SU-DHL-6 (cell line): ENCODE measurements at regions not wholly inside any gene's neighbourhood (a gene's known extent, or its start where the extent isn't known, plus 50 kb on each side); places are given as distances from the start of the nearest gene placed in this dataset.

Experiments
- H2AFZ ChIP-seq: fragments of 200-600 bp; sonication (generic); 2 replicates; pipeline ENCODE4 v1.6.1; 2014; ENCODE audit warnings: low read depth, mild to moderate bottlenecking, moderate library complexity, mixed read lengths, antibody characterized with exemption, low read length; ENCODE audit not compliant: severe bottlenecking
- H3F3A ChIP-seq: fragments of 200-600 bp; shearing (Covaris generic); 2 replicates; pipeline ENCODE4 v1.6.0; 2016; ENCODE audit warnings: antibody characterized with exemption, mild to moderate bottlenecking; ENCODE audit not compliant: insufficient read depth
- H3K27ac ChIP-seq: fragments of 200-600 bp; sonication (generic); 2 replicates; pipeline ENCODE4 v1.5.1; 2016; ENCODE audit warnings: low read depth, mild to moderate bottlenecking, low read length, moderate library complexity, mixed read lengths
- H3K27me3 ChIP-seq: fragments of 200-600 bp; sonication (generic), shearing (Covaris generic); 2 replicates; pipeline ENCODE4 v1.6.0; 2014; ENCODE audit warnings: mild to moderate bottlenecking, low read length
- H3K36me3 ChIP-seq: fragments of 200-600 bp; sonication (generic); 2 replicates; pipeline ENCODE4 v1.6.1; 2014; ENCODE audit warnings: mild to moderate bottlenecking, low read length, mixed read lengths
- H3K4me2 ChIP-seq: fragments of 300-600, 200-600 bp; shearing (Covaris generic), sonication (generic); 2 replicates; pipeline ENCODE4 v1.6.0; 2014; ENCODE audit warnings: low read length, low read depth, mild to moderate bottlenecking; ENCODE audit not compliant: poor library complexity, severe bottlenecking
- H3K4me3 ChIP-seq: fragments of 200-600 bp; sonication (generic); 2 replicates; pipeline ENCODE4 v1.5.1; 2014; ENCODE audit warnings: antibody characterized with exemption, low read length, mild to moderate bottlenecking, mixed read lengths; ENCODE audit not compliant: insufficient read depth, poor library complexity, severe bottlenecking
- H3K79me2 ChIP-seq: fragments of 200-600 bp; sonication (generic); 2 replicates; pipeline ENCODE4 v1.6.1; 2014; ENCODE audit warnings: mild to moderate bottlenecking, low read length, moderate library complexity; ENCODE audit not compliant: insufficient read depth
- H3K9ac ChIP-seq: fragments of 200-600 bp; sonication (generic); 2 replicates; pipeline ENCODE4 v1.7.0; 2014; ENCODE audit warnings: mild to moderate bottlenecking, low read length
- H3K9me2 ChIP-seq: fragments of 200-600 bp; sonication (generic); replicated peaks from 2 replicates; pipeline ENCODE4 v1.6.1; 2014; ENCODE audit warnings: low read length; ENCODE audit not compliant: insufficient read depth
- H3K9me3 ChIP-seq: fragments of 200-600 bp; sonication (generic); 2 replicates; pipeline ENCODE4 v1.6.1; 2014; ENCODE audit warnings: low read length, mixed read lengths; ENCODE audit not compliant: insufficient read depth
- H4K20me1 ChIP-seq: fragments of 200-600 bp; sonication (generic); 2 replicates; pipeline ENCODE4 v1.6.1; 2014; ENCODE audit warnings: low read depth, mild to moderate bottlenecking, antibody characterized with exemption, low read length, moderate library complexity, mixed read lengths
- CTCF ChIP-seq: fragments of 200-600 bp; sonication (generic); IDR thresholded peaks from one replicate; pipeline ENCODE4 v1.5.1; 2017; ENCODE audit warnings: antibody characterized with exemption, mild to moderate bottlenecking, low read length, moderate library complexity; ENCODE audit not compliant: insufficient read depth, poor library complexity, severe bottlenecking
- EZH2phosphoT487 ChIP-seq: fragments of 200-600 bp; sonication (generic), shearing (Covaris generic); conservative IDR thresholded peaks from 2 replicates; pipeline ENCODE4 v1.6.1; 2018; ENCODE audit warnings: mild to moderate bottlenecking, antibody characterized with exemption, low read length, moderate library complexity, mixed read lengths

DNA sequence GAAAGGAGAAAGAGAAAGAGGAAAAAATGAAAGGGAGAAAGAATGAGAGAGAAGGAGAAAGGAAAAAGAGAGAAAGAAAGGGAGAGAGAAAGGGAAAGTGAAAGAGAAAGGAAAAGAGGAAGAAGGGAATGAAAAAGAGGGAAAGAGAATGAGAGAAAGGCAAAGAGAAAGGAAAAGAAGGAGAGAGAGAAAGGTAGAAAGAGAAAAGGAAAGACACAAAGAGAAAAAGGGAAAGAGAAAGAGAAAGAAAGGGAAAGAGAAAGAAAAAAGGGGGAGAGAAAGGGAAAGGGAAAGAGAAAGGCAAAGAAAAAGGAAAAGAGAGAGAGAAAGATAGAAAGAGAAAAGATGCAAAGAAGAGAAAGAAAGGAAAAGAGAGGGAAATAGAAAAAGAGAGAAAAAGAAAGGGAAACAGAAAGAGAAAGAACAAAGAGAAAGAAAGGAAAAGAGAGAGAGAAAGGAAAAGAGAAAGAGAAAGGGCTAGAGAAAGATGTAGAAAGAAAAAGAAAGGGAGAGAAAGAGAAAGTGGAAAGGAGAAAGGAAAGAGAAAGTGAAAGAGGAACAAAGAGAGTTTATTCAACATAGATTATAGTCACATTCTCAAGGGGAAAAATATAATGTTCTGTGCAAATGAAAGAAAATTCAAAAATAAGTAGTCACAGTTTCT lies 165.2 kb downstream of the TMEM38B start:
- no peaks in the 10 kb centered on the region for H3K9me3 ChIP-seq
- H3K36me3 ChIP-seq = no peaks in the 10 kb centered on the region
- H3K9me2 ChIP-seq = no peaks in the 10 kb centered on the region
- H3K4me3 ChIP-seq = no peak overlapping the region
- TF ChIP-seq EZH2phosphoT487 (no peak), CTCF (no peak)
- no peaks in the 10 kb centered on the region for H3K27me3 ChIP-seq
- H3K27ac ChIP-seq = no peak overlapping the region
- H4K20me1 ChIP-seq = no peaks in the 10 kb centered on the region
- H3F3A ChIP-seq = no peaks in the 10 kb centered on the region
- H2AFZ ChIP-seq = no peak overlapping the region
- H3K4me2 ChIP-seq = no peak overlapping the region
- H3K79me2 ChIP-seq = no peaks in the 10 kb centered on the region
- no peak overlapping the region for H3K9ac ChIP-seq

GRCh38 chr9:105860516-105860915 lies 166.2 kb downstream of the TMEM38B start:
- H3K9me3 ChIP-seq = no peaks in the 10 kb centered on the region
- no peak overlapping the region for H3K27ac ChIP-seq
- no peak overlapping the region for H2AFZ ChIP-seq
- no peaks in the 10 kb centered on the region for H3F3A ChIP-seq
- H3K4me3 ChIP-seq = no peak overlapping the region
- H3K27me3 ChIP-seq = no peaks in the 10 kb centered on the region
- TF ChIP-seq EZH2phosphoT487 (no peak), CTCF (no peak)
- H3K36me3 ChIP-seq = no peaks in the 10 kb centered on the region
- no peaks in the 10 kb centered on the region for H3K9me2 ChIP-seq
- H3K4me2 ChIP-seq = no peak overlapping the region
- no peaks in the 10 kb centered on the region for H3K79me2 ChIP-seq
- H3K9ac ChIP-seq = no peak overlapping the region
- H4K20me1 ChIP-seq = no peaks in the 10 kb centered on the region

DNA sequence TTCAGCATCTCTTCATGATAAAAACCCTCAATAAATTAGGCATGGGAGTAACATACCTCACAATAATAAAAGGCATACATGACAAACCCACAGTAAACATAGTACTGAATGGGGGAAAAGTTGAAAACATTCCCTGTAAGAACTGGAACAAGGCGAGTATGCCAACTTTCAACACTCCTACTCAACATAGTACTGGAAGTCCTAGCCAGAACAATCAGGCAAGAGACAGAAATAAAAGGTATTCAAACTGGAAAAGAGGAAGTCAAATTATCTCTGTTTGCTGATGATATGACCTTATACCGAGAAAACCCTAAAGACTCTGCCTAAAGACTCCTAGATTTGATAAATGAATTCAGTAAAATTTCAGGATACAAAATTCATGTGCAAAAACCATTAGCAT lies 167.6 kb downstream of the TMEM38B start:
- TF ChIP-seq EZH2phosphoT487 = no peak
- TF ChIP-seq CTCF = no peak
- no peak overlapping the region for H2AFZ ChIP-seq
- H3F3A ChIP-seq = no peaks in the 10 kb centered on the region

More for the DNA sequence above, 167.6 kb downstream of the TMEM38B start:
- H3K4me2 ChIP-seq = no peak overlapping the region
- H3K27me3 ChIP-seq = no peaks in the 10 kb centered on the region
- H4K20me1 ChIP-seq = no peaks in the 10 kb centered on the region
- no peak overlapping the region for H3K9ac ChIP-seq
- no peak overlapping the region for H3K4me3 ChIP-seq
- H3K9me2 ChIP-seq = no peaks in the 10 kb centered on the region
- no peaks in the 10 kb centered on the region for H3K36me3 ChIP-seq
- H3K79me2 ChIP-seq = no peaks in the 10 kb centered on the region
- H3K27ac ChIP-seq = no peak overlapping the region
- no peaks in the 10 kb centered on the region for H3K9me3 ChIP-seq
